ENCODE measurements at regions not wholly inside any gene's neighbourhood (a gene's known extent, or its start where the extent isn't known, plus 50 kb on each side); places are given as distances from the start of the nearest gene placed in this dataset.

- no peak for DNase-seq (ENCODE audit: low spot score)
- no peak overlapping the region for H3K27ac ChIP-seq
- H3K4me3 ChIP-seq = no peak overlapping the region
- TF ChIP-seq CTCF (IDR thresholded peaks at IDR 0.05) = no peak
These were observed 999.7 kb upstream of the LRRTM1 start for GRCh38 chr2:81304154-81304830.

DNA sequence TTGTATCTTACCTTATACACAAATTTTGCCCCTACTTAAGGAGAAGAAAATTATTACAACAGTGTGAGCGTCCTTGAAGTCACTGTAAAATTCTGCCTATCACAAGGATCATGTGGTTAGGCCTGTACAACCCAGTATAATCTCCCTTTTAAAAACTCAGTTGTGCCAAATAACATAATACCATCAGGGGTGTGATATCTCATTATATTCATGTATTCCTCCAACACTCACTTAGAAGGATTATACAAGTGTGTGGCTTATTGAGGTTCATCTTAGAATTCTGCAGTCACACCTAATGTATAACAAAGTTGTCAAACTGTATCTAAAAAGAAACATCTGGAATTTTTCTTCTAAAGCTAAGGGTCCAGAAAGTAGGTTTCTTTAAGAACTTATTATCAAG, 998.8 kb upstream of the LRRTM1 start:
- TF ChIP-seq CTCF (IDR thresholded peaks at IDR 0.05) = no peak
- Histone ChIP-seq H3K4me3 (no peak overlapping the region), H3K27ac (no peak overlapping the region)
- no peak for DNase-seq (ENCODE audit: low spot score)

DNA sequence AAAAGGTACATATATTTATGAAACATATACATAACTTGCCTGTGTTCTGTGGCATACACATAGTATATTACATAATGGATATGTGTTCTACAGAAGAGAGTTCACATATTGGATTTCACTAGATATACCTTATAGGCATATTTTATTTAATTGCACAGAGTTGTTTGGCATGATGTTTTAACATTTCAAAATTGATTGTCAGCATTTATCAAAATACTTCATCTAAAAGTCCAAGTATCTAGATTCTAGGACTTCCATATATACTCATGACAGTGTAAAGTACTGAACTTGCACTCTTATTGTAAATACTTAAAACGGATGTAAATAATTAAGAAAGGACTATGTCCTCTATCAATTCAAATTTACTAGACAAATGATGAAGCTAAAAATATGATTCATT, 995.3 kb upstream of the LRRTM1 start:
- no peak overlapping the region for H3K27ac ChIP-seq
- no peak for DNase-seq (ENCODE audit: low spot score)
- no peak for TF ChIP-seq CTCF (IDR thresholded peaks at IDR 0.05)
- no peak overlapping the region for H3K4me3 ChIP-seq

- DNase-seq (ENCODE audit: low spot score) = no peak
- H3K4me3 ChIP-seq = no peak overlapping the region
- no peak overlapping the region for H3K27ac ChIP-seq
- TF ChIP-seq CTCF (IDR thresholded peaks at IDR 0.05) = no peak
These were observed 986.3 kb upstream of the LRRTM1 start for GRCh38 chr2:81290846-81291245.

DNA sequence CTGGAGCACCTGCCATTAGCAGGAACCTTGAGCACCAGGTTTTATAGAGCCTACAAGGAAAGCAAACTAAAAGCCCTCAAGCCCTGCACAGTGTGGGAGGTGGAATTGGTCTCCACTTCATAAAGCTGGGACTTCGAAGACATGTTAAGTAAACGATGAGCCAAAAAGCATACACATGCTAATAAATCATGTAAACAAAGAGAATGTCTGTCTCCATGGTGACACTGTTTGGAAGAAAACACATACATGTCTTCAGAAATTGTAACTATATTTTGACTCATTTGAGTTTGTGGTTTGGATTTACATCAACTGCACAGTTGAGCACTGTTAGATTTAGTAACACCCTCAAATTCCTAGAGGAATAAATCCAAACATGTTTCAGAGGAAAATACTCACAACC, 978.5 kb upstream of the LRRTM1 start:
- TF ChIP-seq CTCF (IDR thresholded peaks at IDR 0.05) = no peak
- no peak overlapping the region for H3K27ac ChIP-seq
- no peak overlapping the region for H3K4me3 ChIP-seq
- DNase-seq (ENCODE audit: low spot score) = no peak

DNA sequence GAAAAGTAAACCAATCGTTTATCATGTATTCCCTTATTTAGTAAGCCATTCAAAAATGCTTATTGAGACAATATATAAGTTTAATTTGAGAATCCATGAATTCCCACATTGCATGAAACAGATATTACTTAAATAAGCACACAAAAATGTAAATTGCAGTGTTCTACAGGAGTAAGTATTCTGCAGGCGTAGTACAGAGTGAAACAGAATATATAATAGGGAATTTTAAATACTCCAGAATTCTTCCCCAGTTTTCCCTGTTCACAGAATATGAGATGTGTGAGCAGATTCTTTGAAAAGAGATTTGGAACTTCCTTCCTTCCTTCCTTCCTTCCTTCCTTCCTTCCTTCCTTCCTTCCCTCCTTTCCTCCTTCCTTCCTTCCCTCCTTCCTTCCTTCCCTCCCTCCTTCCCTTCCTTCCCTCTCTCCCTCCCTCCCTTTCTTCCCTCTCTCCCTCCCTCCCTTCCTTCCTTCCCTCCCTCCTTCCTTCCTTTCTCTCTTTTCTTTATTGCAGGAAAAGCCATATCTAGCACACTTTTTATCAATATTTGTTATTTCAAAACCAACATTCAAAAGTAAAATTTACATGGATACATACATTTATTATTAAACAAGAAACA, 977.7 kb upstream of the LRRTM1 start:
- no peak for TF ChIP-seq CTCF (IDR thresholded peaks at IDR 0.05)
- H3K27ac ChIP-seq = no peak overlapping the region
- no peak overlapping the region for H3K4me3 ChIP-seq
- no peak for DNase-seq (ENCODE audit: low spot score)

- H3K4me3 ChIP-seq = no peak overlapping the region
- no peak for TF ChIP-seq CTCF (IDR thresholded peaks at IDR 0.05)
- DNase-seq (ENCODE audit: low spot score) = no peak
- no peak overlapping the region for H3K27ac ChIP-seq
These were observed 972.0 kb upstream of the LRRTM1 start for GRCh38 chr2:81276595-81276994.

All from coronary artery (tissue), 2 donors.